HG02678 (cell line): ENCODE measurements at regions not wholly inside any gene's neighbourhood (a gene's known extent, or its start where the extent isn't known, plus 50 kb on each side); places are given as distances from the start of the nearest gene placed in this dataset.
"Not testable (repeated sequence)": the region's sequence is repeated elsewhere in the genome, so short reads cannot be mapped to it uniquely, and the experiment has no call there.

ENCODE experiments used
- ATAC-seq: cut with Tn5 transposase; IDR thresholded peaks from one replicate; pipeline ENCODE4 v1.9.1; 2021; ENCODE audit warnings: mild to moderate bottlenecking, moderate library complexity; ENCODE audit not compliant: unreplicated experiment

DNA sequence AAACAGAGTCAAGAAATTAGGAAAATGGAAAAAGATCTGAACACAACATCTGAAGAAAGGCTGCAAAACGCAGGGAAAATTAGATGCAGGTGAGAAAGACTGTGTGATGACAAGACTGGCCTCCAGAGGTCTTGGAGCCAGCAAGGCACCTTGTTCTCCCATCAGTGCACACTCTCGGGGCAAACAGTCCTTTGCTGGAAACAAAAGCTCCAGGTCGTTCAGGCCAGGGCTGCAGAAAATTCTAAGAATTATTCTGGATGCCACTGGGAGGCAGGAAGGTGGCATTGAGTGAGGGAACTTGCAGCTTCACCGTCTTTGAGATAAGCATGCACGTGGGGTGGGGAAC, 219.9 kb upstream of the SSTR4 start:
- ATAC-seq = no peak

GRCh38 chr20:22815603-22816315, 219.4 kb upstream of the SSTR4 start:
- no peak for ATAC-seq

DNA sequence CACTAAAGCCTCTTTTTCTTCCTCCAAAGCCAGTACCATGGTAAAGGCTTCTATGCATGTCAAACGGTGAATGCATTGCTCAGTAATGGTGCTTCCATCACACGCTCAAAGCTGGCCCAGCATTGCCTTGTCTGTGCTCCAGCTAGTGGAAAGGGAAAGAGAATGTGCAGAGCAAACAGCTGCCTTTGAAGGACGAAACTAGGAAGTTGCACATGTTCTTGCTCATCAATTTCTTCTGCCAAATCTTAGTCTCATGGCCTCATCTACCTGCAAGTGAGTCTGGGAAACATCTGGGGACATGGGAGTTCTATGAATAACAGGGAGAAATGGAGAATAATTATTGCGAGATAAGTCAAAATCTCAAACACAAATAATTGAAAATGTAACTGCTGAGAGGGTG, 216.5 kb upstream of the SSTR4 start:
- no peak for ATAC-seq

- no peak for ATAC-seq
Observed at GRCh38 chr20:22819112-22819511, 216.0 kb upstream of the SSTR4 start.

DNA sequence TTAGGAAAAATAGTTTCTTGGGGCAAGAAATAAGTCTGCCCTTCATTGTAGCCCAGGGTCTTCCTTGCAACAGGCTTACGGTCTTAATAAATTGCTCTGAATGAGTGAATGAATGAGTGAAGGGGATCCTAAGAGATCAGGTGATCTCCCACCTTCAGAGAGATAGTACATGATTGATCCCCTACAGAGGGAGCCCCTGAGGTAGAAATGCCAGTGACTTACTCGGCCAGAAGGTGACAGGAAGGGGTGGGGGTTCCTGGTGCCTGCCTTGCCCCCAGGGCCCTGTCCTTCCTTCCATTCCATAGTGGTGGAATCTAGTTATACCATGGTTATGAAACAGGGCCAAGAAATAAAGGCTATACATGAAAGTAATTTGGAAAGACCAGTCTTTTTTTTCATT, 215.3 kb upstream of the SSTR4 start:
- no peak for ATAC-seq

DNA sequence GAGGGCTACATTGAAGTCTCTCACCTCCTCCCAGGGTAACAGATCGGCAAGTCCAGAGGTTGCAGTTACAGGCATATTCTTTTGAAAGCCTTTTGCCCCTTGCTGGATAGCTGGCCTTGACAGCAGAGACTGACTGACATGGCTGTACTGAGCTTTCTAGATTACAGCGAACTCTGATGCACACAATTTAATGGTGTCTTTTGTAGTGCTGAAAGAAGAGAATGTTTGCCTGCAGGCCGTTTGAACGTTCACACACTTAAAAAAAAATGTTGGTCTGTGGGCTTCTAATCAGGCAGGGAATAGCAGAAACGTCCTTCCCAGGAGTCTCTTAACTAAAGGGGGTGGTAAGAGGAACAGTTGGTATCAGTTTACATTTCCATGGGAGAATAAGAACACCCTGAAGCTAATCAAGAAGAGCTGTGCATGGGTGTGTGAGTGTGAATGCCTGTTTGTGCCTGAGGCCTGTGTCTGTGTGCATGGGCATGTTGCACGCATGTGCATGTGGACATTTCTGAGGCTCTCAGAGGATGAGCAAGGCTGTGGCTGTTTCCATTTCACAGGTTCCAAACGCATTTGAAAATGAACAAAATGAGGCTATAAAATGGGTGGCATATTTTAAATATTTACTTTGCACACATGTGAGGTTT, 213.9 kb upstream of the SSTR4 start:
- ATAC-seq = no peak

DNA sequence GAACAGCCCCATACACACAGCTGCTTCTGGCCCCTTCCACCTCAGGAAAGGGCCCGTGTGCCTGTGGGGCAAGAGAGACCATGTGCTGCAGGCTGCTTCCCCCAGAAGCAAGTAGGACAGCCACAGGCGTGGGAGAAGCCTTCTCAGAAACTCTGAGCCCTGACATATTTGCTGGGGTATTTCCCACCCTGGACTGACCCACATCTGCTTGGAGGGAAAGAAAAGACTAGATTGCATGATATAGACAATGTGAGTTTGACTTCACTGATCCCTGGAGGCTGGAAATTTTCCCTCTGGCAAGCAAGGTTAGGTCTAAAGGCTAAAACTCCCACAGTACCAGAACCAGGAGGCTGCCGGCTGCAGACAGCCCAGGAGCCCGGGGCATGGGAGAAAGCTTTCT, 213.3 kb upstream of the SSTR4 start:
- no peak for ATAC-seq

DNA sequence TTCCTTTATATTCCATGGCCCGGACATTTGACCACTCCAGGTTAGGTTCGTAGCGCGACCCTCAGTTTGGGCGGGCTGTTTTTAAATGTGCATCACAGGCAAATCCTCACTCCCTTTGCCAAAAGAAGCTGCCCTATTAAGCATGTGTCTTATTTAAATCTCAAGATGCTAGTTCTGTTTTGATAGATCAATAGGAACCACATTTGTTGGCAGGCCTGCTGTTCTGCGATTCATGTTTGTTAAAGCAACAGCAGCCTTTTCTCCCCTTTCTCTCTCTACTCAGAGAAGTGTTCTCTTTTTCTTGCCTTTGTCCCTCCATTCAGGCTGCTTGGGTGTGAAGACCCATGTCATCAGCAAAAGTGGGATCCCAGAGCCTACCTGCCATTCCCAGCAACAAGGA, 212.0 kb upstream of the SSTR4 start:
- no peak for ATAC-seq

GRCh38 chr20:22824077-22824476, 211.0 kb upstream of the SSTR4 start:
- ATAC-seq = no peak

DNA sequence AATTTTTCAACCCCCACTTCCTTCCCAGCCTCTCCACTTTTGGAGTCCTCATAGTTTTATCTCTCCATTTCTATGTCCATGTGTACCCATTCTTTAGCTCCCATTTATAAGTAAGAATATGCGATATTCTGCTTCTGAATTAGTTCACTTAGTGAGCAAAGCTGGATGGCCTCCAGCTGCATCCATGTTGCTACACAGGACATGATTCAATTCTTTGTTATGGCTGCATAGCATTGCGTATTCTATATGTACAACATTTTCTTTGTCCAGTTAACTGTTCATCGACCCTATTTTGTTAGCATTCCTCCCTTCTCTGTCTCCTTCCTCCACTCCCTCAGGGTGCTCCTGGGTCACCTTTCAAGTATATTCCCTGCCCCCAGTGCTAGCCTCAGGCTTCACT, 210.0 kb upstream of the SSTR4 start:
- no peak for ATAC-seq

GRCh38 chr20:22825546-22825945, 209.6 kb upstream of the SSTR4 start:
- ATAC-seq = no peak

GRCh38 chr20:22826306-22827230, 208.5 kb upstream of the SSTR4 start:
- ATAC-seq = no peak

GRCh38 chr20:22827916-22828315, 207.2 kb upstream of the SSTR4 start:
- no peak for ATAC-seq

DNA sequence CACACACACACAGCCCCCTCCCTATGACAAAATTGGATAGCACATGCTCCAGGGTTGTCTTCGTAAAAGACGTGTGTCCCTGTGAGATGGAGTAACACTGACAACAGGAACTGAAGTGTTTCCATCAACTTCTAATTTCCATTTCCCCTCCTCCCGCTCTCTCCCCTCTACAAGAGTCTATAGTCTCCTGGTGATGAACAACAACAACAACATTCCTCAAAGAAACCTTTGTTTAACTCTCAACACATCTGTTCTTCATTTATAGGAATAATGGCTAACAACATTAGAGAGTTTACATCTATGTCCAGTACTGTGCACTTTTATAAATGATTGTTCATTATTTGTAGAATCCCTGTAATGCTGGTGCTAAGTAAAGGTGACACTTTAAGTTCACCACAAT, 205.8 kb upstream of the SSTR4 start:
- ATAC-seq = no peak

DNA sequence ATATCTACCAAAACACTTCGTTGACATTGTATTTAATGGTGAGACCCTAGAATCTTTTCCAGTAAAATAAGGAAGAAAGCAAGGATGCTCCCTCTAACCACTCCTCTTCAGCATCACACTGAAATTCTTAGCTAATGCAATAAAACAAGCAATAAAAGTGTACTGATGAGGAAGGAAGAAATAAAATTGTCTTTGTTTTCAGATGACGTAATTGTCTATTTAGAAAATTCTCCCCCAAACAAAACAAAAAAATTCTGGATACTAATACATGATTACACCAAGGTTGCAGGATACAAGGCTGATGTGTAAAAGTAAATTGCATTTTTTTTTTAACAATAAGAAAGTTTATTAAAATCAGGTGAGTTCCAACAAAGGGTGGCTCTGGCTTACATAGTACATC, 205.0 kb upstream of the SSTR4 start:
- no peak for ATAC-seq

- not testable (repeated sequence) for ATAC-seq
Observed at GRCh38 chr20:22830715-22831114, 204.4 kb upstream of the SSTR4 start.

GRCh38 chr20:22833851-22834250, 201.3 kb upstream of the SSTR4 start:
- no peak for ATAC-seq

DNA sequence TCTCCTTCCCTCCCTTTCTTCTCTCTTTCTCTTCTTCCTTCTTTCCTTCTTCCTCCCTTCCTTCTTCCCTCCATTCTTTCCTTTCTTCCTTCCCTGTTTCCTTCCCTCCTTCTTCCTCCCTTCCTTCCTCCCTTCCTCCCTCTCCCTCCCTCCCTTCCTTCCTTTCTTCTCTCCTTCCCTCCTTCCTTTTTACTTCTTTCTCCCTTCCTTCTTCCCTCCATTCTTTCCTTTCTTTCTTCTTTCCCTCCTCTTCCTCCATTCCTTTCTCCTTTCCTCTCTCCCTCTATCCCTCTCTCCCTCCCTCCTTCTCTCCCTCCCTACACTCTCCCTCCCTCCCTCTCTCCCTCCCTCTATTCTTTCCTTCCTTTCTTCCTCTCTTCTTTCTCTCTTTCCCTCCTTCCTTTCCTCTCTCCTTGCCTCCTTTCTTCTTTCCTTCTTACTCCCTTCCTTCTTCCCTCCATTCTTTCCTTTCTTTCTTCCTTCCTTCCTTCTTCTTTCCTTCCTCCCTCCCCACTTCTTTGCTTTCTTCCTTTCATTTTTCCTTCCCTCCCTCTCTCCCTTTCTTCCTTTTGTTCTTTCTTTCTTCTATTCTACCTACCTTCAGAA, 200.4 kb upstream of the SSTR4 start:
- no peak for ATAC-seq

DNA sequence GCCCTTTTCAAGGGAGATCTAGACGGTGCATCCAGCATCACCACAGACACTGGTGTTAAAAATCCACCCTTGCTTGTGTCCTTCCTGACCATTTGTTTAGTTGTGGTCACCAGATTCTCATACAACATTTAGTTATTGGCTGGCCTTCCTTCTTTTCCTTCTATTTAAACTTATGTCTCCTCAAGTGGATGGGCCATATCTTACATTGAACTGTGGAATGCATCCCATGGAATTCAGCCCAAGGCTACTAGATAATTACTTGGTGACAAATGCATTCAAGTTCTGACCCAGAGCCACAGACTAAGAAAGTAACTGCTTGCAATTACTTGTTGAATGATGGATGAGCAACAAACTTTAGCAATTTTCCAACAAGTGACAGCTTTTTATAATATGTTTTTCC, 198.9 kb upstream of the SSTR4 start:
- no peak for ATAC-seq

DNA sequence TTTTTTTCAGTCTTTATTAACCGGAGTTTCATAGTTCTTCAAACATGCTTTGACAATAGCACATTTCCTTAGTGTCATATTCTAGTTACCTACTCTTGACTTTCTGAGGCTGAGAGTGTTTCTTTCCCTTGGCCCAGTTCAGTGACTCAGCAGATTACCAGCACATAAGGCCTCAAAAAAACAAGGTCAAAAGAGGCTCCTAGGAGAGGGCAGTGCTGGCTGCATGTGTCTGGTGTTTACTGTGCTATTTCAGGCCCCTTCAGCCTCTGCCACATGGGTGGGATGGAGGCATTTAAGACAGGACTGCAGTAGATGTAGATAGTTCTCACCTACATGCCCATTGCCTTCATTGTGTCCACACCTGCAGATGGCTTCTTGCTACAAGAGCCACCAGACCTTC, 198.2 kb upstream of the SSTR4 start:
- no peak for ATAC-seq

DNA sequence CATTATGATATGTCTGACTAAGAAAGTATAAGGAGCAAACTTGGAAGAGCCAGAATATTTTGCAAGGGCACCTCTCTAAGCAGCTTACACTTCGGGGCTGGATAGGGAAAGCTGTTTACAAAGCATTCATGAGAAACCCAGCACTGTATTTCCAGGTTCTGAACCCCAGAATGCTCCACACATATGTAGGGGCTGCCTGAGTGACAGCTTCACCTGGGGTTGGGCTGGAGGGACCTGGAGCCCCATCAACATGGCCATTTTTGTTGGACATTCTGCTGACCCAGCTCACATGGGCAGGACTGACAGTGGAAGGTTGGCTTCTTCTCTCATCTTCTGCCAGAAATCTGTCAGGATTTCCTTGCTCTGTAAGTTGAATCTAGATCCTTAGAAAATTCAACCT, 197.1 kb upstream of the SSTR4 start:
- ATAC-seq = no peak

DNA sequence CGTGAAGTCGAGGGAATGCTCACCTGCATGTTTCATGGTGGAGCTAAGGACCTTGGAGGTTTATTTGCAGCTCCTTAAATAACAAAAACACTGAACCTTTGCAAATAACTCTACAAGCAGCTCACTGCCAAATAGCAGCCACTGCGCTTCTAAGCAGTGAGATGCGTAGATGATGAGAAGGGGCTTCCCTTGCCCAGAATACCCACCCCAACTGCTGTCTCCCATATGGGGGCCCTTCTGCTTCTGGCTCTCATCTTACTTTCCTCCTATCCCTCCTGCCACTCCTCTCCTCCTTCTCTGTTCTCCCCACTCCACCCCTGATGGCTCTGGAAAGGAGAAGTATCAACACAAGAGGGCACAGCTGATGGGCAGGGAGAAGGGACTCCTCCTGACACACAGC, 193.3 kb upstream of the SSTR4 start:
- no peak for ATAC-seq
